HepG2 (cell line): ENCODE measurements at regions not wholly inside any gene's neighbourhood (a gene's known extent, or its start where the extent isn't known, plus 50 kb on each side); places are given as distances from the start of the nearest gene placed in this dataset.

ENCODE experiments used
- ATAC-seq: fragments of 200-7000 bp; cut with Tn5 transposase; 3 replicates; pipeline ENCODE4 v1.9.1; 2020; ENCODE audit warnings: mild to moderate bottlenecking, moderate library complexity
- BruUV-seq: library from RNA; stranded (reverse); fragments of 400-500 nt; replicated peaks from 2 replicates; lab custom pipeline; 2021; lab: Mats Ljungman, UMichigan
- CTCF ChIA-PET: fragments of 300-600 bp; formaldehyde crosslinking; extraction: SDS; loops from one replicate; lab custom pipeline; 2021; ENCODE audit warnings: low total read pairs, inconsistent platforms, low intra/inter-chr PET ratio; lab: Yijun Ruan, JAX
- POLR2A ChIA-PET: fragments of 350-600 bp; sonication (Branson Sonifier 250); formaldehyde crosslinking; loops from one replicate; lab custom pipeline; 2020; ENCODE audit warnings: antibody characterized with exemption, inconsistent platforms; lab: Yijun Ruan, JAX
- DNase-seq: peaks from one replicate; pipeline ENCODE4 v3.0.0-alpha.2; 2015; ENCODE audit warnings: low spot score
- FAIRE-seq: peaks from 3 replicates; lab custom pipeline; 2011; peaks lifted over from hg19 to GRCh38; lab: Jason Lieb, UNC
- H2AFZ ChIP-seq: one replicate; pipeline ENCODE4 v1.6.1; 2011; ENCODE audit warnings: low read length, inconsistent platforms
- H3K27ac ChIP-seq: fragments of 300-600 bp; 3 replicates; pipeline ENCODE4 v1.8.0; 2011; ENCODE audit warnings: mixed run types, mild to moderate bottlenecking, mixed read lengths, low read length, inconsistent platforms; ENCODE audit not compliant: insufficient read depth; ENCODE audit errors: extremely low read length
- H3K27me3 ChIP-seq, 2 experiments: fragments of 200-600 bp in 1 of 2; 2 replicates in 1 of 2; 3 replicates in 1 of 2; pipeline versions ENCODE4 v1.6.0 to v1.8.0; 2011; ENCODE audit warnings: low read length in 2 of 2, mild to moderate bottlenecking in 2 of 2, moderate library complexity in 2 of 2, inconsistent platforms in 1 of 2; ENCODE audit not compliant: insufficient read depth in 2 of 2, control insufficient read depth in 1 of 2
- H3K36me3 ChIP-seq, 2 experiments: fragments of 200-600 bp in 1 of 2; replicated peaks in 1 of 2; 2 replicates in 1 of 2; 3 replicates in 1 of 2; pipeline versions ENCODE4 v1.5.1 to v1.8.0; 2011; ENCODE audit warnings: low read length in 2 of 2, inconsistent platforms in 1 of 2; ENCODE audit not compliant: insufficient read depth in 2 of 2, control insufficient read depth in 1 of 2
- H3K4me1 ChIP-seq: 2 replicates; pipeline ENCODE4 v1.5.1; 2012; ENCODE audit warnings: low read length, inconsistent platforms; ENCODE audit not compliant: insufficient read depth
- H3K4me2 ChIP-seq: 2 replicates; pipeline ENCODE4 v1.6.0; 2011; ENCODE audit warnings: low read depth, low read length, inconsistent platforms
- H3K4me3 ChIP-seq, 3 experiments: fragments of 200-600 bp in 1 of 3; sonication (generic), shearing (Covaris generic) in 1 of 3; replicated peaks in 1 of 3; 2 replicates each; pipeline ENCODE4 v1.5.1; 2011 to 2016; ENCODE audit warnings: low read length in 3 of 3, inconsistent platforms in 2 of 3, low read depth in 2 of 3, mild to moderate bottlenecking in 2 of 3, control low read depth in 1 of 3, mixed read lengths in 1 of 3; ENCODE audit not compliant: insufficient read depth in 1 of 3
- H3K79me2 ChIP-seq: one replicate; pipeline ENCODE4 v1.6.1; 2011; ENCODE audit warnings: low read length, inconsistent platforms; ENCODE audit not compliant: insufficient read depth
- H3K9ac ChIP-seq: 2 replicates; pipeline ENCODE4 v1.6.0; 2011; ENCODE audit warnings: mild to moderate bottlenecking, low read depth, low read length, inconsistent platforms; ENCODE audit not compliant: insufficient read depth
- H3K9me3 ChIP-seq: 2 replicates; pipeline ENCODE4 v1.5.1; 2012; ENCODE audit warnings: mild to moderate bottlenecking, low read length
- H4K20me1 ChIP-seq: 2 replicates; pipeline ENCODE4 v1.6.0; 2011; ENCODE audit warnings: inconsistent platforms, mild to moderate bottlenecking, low read length, moderate library complexity; ENCODE audit not compliant: insufficient read depth
- CBX5 ChIP-seq: sonication (generic); formaldehyde crosslinking; IDR thresholded peaks from 2 replicates; pipeline ENCODE4 v1.4.0; 2020; ENCODE audit warnings: missing genetic modification reagents, borderline replicate concordance
- FIP1L1 ChIP-seq: fragments of 200-400 bp; formaldehyde crosslinking; IDR thresholded peaks from 2 replicates; pipeline ENCODE4 v1.6.1; 2018; ENCODE audit warnings: low read depth, mild to moderate bottlenecking, low read length, moderate library complexity, borderline replicate concordance; ENCODE audit not compliant: insufficient read depth
- FOXO1 ChIP-seq: sonication (generic); formaldehyde crosslinking; IDR thresholded peaks from 2 replicates; pipeline ENCODE4 v1.4.0; 2020; ENCODE audit warnings: missing genetic modification reagents
- IRX3 ChIP-seq: sonication (generic); formaldehyde crosslinking; IDR thresholded peaks from 2 replicates; pipeline ENCODE4 v1.8.1; 2023; ENCODE audit warnings: mild to moderate bottlenecking, low read depth, missing genetic modification reagents, borderline replicate concordance
- NCOA2 ChIP-seq: sonication (generic); formaldehyde crosslinking; IDR thresholded peaks from 2 replicates; pipeline ENCODE4 v1.8.0; 2022; ENCODE audit warnings: inconsistent platforms
- RFX3 ChIP-seq: IDR thresholded peaks from 2 replicates; pipeline ENCODE4 v1.6.1; 2016; ENCODE audit warnings: missing biosample characterization, missing genetic modification reagents
- SMYD3 ChIP-seq: sonication (generic); formaldehyde crosslinking; IDR thresholded peaks from 2 replicates; pipeline ENCODE4 v1.8.1; 2023; ENCODE audit warnings: mild to moderate bottlenecking, missing genetic modification reagents
- SPEN ChIP-seq: sonication (generic); formaldehyde crosslinking; IDR thresholded peaks from 2 replicates; pipeline ENCODE4 v1.5.1; 2020; ENCODE audit warnings: low read depth, mild to moderate bottlenecking, missing genetic modification reagents
- SRSF1 ChIP-seq: fragments of 200-400 bp; formaldehyde crosslinking; optimal IDR thresholded peaks from 2 replicates; pipeline ENCODE3; 2017; ENCODE audit warnings: mild to moderate bottlenecking, low read depth, low read length, moderate library complexity
- TBL1XR1 ChIP-seq: fragments of 150-350 bp; IDR thresholded peaks from 2 replicates; pipeline ENCODE4 v1.6.1; 2014; ENCODE audit warnings: borderline replicate concordance, low read length; ENCODE audit not compliant: partially characterized antibody
- TGIF2 ChIP-seq: IDR thresholded peaks from 2 replicates; pipeline ENCODE4 v1.6.1; 2016; ENCODE audit warnings: control low read depth, missing compliant biosample characterization
- ZFX ChIP-seq: sonication (generic); formaldehyde crosslinking; IDR thresholded peaks from 2 replicates; pipeline ENCODE4 v1.4.0; 2020; ENCODE audit warnings: mild to moderate bottlenecking, low read depth, missing genetic modification reagents, moderate library complexity
- ZIK1 ChIP-seq: sonication (generic); formaldehyde crosslinking; IDR thresholded peaks from 2 replicates; pipeline ENCODE4 v1.5.0; 2020; ENCODE audit warnings: mild to moderate bottlenecking, low read depth, missing genetic modification reagents, borderline replicate concordance
- ZNF10 ChIP-seq: sonication (generic); formaldehyde crosslinking; IDR thresholded peaks from 2 replicates; pipeline ENCODE4 v1.4.0; 2020; ENCODE audit warnings: mild to moderate bottlenecking, low read depth, missing genetic modification reagents, borderline replicate concordance
- ZNF121 ChIP-seq: sonication (generic); formaldehyde crosslinking; IDR thresholded peaks from 2 replicates; pipeline ENCODE4 v1.5.0; 2020; ENCODE audit warnings: mild to moderate bottlenecking, missing genetic modification reagents
- ZNF333 ChIP-seq: sonication (generic); formaldehyde crosslinking; IDR thresholded peaks from 2 replicates; pipeline ENCODE4 v1.4.0; 2020; ENCODE audit warnings: mild to moderate bottlenecking, missing genetic modification reagents, borderline replicate concordance
- ZNF335 ChIP-seq: sonication (generic); formaldehyde crosslinking; IDR thresholded peaks from 2 replicates; pipeline ENCODE4 v1.4.0; 2020; ENCODE audit warnings: missing genetic modification reagents
- ZNF550 ChIP-seq: sonication (generic); formaldehyde crosslinking; IDR thresholded peaks from 2 replicates; pipeline ENCODE4 v1.4.0; 2020; ENCODE audit warnings: mild to moderate bottlenecking, missing genetic modification reagents, borderline replicate concordance
- ZNF746 ChIP-seq: sonication (generic); formaldehyde crosslinking; IDR thresholded peaks from 2 replicates; pipeline ENCODE4 v1.8.0; 2022; ENCODE audit warnings: mild to moderate bottlenecking, missing genetic modification reagents
- WGBS: methylation state at CpG from one replicate; pipeline ENCODE4 v1.1.6; 2017; ENCODE audit warnings: low lambda C conversion rate; 5-methylcytosine and 5-hydroxymethylcytosine counted together
- in situ Hi-C: cut with HindIII; loops from 2 replicates; pipeline ENCODE4 v1.10.0; 2017; ENCODE audit warnings: low pct_unique_long_range_greater_than_20kb; ENCODE audit not compliant: extremely low pct_ligation_motif_present
- intact Hi-C: fragments of 100-400 bp; cut with micrococcal nuclease; formaldehyde crosslinking; loops from one replicate; pipeline ENCODE4 v1.10.0; 2022; ENCODE audit not compliant: unreplicated experiment
- TF ChIP-seq, protein P1 (sequence below): sonication (generic); formaldehyde crosslinking; IDR thresholded peaks from 2 replicates; pipeline ENCODE4 v1.4.0; 2020; ENCODE audit warnings: mild to moderate bottlenecking, missing genetic modification reagents

DNA sequence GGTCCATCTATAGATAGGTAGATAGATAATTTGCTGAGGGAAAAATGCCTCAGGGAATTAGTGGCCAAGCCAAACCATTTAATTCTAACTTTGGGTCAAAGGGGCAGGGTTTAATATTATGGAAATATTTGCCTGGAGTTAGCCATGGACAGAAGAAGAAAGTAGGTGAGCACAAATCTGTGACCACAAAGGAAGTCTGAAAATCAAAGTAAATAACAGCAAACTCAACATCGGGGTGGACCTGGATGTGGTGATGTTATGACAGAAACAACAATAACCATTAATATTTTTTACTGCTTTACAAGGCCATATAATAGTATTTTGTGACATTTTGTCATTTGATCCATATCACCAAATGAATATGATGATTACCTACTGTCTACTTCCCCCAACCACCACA is 578.0 kb upstream of the MGAT4C start:
- Histone ChIP-seq H2AFZ (no peak overlapping the region), H3K9ac (no peak overlapping the region), H3K27me3 (no peaks in the 10 kb centered on the region), H3K79me2 (no peaks in the 10 kb centered on the region), H4K20me1 (no peaks in the 10 kb centered on the region), H3K4me3 (no peak overlapping the region), H3K9me3 (no peaks in the 10 kb centered on the region; the same call in 1 of the 2 replicates), H3K36me3 (no peaks in the 10 kb centered on the region), H3K4me2 (no peak overlapping the region), H3K27ac (no peak overlapping the region), H3K4me1 (no peaks in the 10 kb centered on the region)
- ChIA-PET CTCF (no interaction called here), POLR2A (no interaction called here)
- intact Hi-C loops (no loop called here), in situ Hi-C loops (no loop called here)
- TF ChIP-seq FIP1L1 (no peak), ZFX (CRISPR knock-in tag) (no peak), IRX3 (CRISPR knock-in tag) (no peak), ZNF746 (CRISPR knock-in tag) (no peak), RFX3 (CRISPR knock-in tag) (no peak), ZNF335 (CRISPR knock-in tag) (no peak), TGIF2 (CRISPR knock-in tag) (no peak), SRSF1 (no peak), ZNF121 (CRISPR knock-in tag) (no peak), TBL1XR1 (no peak), ZIK1 (CRISPR knock-in tag) (no peak), SMYD3 (CRISPR knock-in tag) (no peak), NCOA2 (CRISPR knock-in tag) (no peak), ZNF333 (CRISPR knock-in tag) (no peak), ZNF550 (no peak), FOXO1 (CRISPR knock-in tag) (no peak), SPEN (CRISPR knock-in tag) (no peak), ZNF10 (CRISPR knock-in tag) (no peak), CBX5 (CRISPR knock-in tag) (no peak)
- TF ChIP-seq, protein P1, sequence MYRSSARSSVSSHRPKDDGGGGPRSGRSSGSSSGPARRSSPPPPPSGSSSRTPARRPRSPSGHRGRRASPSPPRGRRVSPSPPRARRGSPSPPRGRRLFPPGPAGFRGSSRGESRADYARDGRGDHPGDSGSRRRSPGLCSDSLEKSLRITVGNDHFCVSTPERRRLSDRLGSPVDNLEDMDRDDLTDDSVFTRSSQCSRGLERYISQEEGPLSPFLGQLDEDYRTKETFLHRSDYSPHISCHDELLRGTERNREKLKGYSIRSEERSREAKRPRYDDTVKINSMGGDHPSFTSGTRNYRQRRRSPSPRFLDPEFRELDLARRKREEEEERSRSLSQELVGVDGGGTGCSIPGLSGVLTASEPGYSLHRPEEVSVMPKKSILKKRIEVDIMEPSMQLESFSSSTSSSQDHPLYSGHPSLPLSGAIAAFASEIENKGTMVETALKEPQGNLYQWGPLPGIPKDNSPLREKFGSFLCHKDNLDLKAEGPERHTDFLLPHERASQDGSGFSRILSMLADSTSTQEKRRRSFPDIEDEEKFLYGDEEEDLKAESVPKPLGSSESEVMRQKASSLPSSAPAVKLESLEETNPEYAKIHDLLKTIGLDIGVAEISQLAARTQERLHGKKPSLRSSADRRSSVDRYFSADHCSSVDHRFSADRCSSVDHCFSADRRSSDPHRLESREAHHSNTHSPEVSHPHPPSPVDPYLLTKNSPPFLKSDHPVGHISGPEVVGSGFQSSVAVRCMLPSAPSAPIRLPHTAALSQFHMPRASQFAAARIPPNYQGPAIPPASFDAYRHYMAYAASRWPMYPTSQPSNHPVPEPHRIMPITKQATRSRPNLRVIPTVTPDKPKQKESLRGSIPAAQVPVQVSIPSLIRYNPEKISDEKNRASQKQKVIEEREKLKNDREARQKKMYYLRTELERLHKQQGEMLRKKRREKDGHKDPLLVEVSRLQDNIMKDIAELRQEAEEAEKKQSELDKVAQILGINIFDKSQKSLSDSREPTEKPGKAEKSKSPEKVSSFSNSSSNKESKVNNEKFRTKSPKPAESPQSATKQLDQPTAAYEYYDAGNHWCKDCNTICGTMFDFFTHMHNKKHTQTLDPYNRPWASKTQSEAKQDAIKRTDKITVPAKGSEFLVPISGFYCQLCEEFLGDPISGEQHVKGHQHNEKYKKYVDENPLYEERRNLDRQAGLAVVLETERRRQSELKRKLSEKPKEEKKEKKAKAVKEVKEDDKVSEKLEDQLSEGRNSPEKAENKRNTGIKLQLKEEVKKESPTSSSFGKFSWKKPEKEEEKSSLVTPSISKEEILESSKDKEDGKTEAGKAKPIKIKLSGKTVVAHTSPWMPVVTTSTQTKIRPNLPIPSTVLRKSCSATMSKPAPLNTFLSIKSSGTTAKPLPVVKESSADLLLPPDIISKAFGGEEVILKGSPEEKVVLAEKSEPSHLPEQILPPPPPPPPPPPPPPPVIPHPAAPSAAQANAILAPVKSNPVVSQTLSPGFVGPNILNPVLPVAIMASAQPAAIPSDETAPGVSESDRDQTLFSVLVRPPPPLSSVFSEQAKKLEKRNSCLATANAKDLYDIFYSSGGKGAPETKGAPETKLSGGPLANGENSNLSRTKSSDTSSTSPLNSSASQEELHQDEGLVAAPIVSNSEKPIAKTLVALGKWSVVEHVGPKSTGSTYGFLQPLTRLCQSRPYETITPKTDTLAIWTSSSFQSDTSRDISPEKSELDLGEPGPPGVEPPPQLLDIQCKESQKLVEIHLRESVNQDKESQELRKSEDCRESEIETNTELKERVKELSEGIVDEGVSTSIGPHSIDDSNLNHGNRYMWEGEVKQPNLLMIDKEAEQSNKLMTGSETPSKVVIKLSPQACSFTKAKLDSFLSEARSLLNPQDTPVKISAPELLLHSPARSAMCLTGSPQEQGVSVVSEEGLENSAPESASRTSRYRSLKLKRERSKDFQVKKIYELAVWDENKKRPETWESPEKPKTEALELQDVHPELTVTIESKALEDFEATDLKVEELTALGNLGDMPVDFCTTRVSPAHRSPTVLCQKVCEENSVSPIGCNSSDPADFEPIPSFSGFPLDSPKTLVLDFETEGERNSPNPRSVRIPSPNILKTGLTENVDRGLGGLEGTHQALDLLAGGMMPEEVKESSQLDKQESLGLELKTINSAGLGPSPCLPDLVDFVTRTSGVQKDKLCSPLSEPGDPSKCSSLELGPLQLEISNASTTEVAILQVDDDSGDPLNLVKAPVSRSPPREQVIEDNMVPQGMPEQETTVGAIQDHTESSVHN (CRISPR knock-in tag), result no peak
- no TSS peak for BruUV-seq
- DNase-seq, result no peak
- WGBS, result 0% methylated on average over 1 of the region's 1 CpG
- ATAC-seq, result no peak
- FAIRE-seq, result no peak
